Gastrocnemius medialis (tissue), 4 donors: ENCODE measurements at regions not wholly inside any gene's neighbourhood (a gene's known extent, or its start where the extent isn't known, plus 50 kb on each side); places are given as distances from the start of the nearest gene placed in this dataset.

Source experiments
- ATAC-seq, 2 donors: fragments of 150-250 bp; one replicate each; pipeline ENCODE4 v1.9.1; 2016
- DNase-seq, 2 donors: peaks; one replicate each; pipeline ENCODE4 v3.0.0-alpha.2; 2019
- H3K27ac ChIP-seq, 4 donors: fragments of 200-600 bp; sonication (generic); 1 replicate in 1 of 4; 2 replicates in 3 of 4; pipeline ENCODE4 v1.5.1; 2016 to 2018; ENCODE audit warnings: mild to moderate bottlenecking in 2 of 4, moderate library complexity in 1 of 4
- H3K27me3 ChIP-seq, 3 donors: fragments of 200-600 bp; sonication (generic) in 2 of 3; 1 replicate in 1 of 3; 2 replicates in 2 of 3; pipeline versions ENCODE4 v1.5.1 to v1.6.0; 2016 to 2019; ENCODE audit warnings: mild to moderate bottlenecking in 1 of 3, moderate library complexity in 1 of 3
- H3K36me3 ChIP-seq, 2 donors: fragments of 200-600 bp; sonication (generic) in 1 of 2; one replicate each; pipeline ENCODE4 v1.5.1; 2017 to 2018
- H3K4me1 ChIP-seq, 2 donors: fragments of 200-600 bp; sonication (generic) in 1 of 2; one replicate each; pipeline ENCODE4 v1.5.1; 2016 to 2017; ENCODE audit warnings: mild to moderate bottlenecking in 2 of 2
- H3K4me3 ChIP-seq, 4 donors: fragments of 200-600 bp; sonication (generic) in 3 of 4; 1 replicate in 1 of 4; 2 replicates in 3 of 4; pipeline ENCODE4 v1.5.1; 2016 to 2019; ENCODE audit warnings: mild to moderate bottlenecking in 2 of 4
- H3K9me3 ChIP-seq, 3 donors: fragments of 200-600 bp; sonication (generic) in 2 of 3; 1 replicate in 1 of 3; 2 replicates in 2 of 3; pipeline ENCODE4 v1.5.1; 2016 to 2019
- POLR2A ChIP-seq, 2 donors: fragments of 450-650 bp; IDR thresholded peaks; one replicate each; pipeline ENCODE4 v1.6.1; 2017; ENCODE audit warnings: antibody characterized with exemption in 2 of 2, mild to moderate bottlenecking in 2 of 2, moderate library complexity in 2 of 2
- in situ Hi-C, 4 donors: fragments of 200-750 bp; cut with MboI; loops; one replicate each; pipeline versions ENCODE4 v1.15.0 to v1.8.0; 2017; ENCODE audit warnings: low sequenced_read_pairs in 4 of 4
- intact Hi-C: fragments of 100-400 bp; cut with DNase I; formaldehyde crosslinking; loops from one replicate; pipeline ENCODE4 v1.15.1; 2023; ENCODE audit warnings: low total_unique reads
- TF ChIP-seq, protein P1 (sequence below), 5 experiments: fragments of 450-650 bp in 3 of 5; fragments of 200-600 bp in 2 of 5; sonication (generic) in 2 of 5; IDR thresholded peaks in 4 of 5; conservative IDR thresholded peaks in 1 of 5; 1 replicate in 4 of 5; 2 replicates in 1 of 5; pipeline ENCODE4 v1.5.1; 2016 to 2019; ENCODE audit warnings: antibody characterized with exemption in 5 of 5, mild to moderate bottlenecking in 3 of 5, moderate library complexity in 3 of 5

DNA sequence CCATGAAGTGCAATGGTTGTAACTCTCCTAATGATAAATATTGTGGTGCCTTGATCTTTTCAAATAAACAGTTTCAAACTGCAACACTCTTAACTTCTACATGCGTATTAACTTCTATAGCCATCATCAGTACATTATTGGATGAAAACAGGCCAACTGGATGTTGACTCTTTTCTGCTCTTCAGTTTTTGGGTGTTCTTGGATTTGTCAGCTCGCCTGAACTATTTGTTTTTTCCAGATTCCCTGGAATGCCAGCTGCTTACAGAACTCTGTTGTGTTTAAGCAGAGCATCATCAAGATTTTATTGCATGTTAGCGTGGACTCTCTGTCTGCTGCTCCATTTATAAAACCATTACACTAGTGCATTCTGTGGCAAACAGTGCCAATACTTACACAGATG is 626.1 kb downstream of the HDGFL1 start:
- in situ Hi-C loops = no loop called here
- Histone ChIP-seq H3K4me1 (no peaks in the 10 kb centered on the region), H3K9me3 (no peaks in the 10 kb centered on the region), H3K27ac (no peak overlapping the region), H3K27me3 (no peaks in the 10 kb centered on the region), H3K4me3 (no peak overlapping the region), H3K36me3 (no peaks in the 10 kb centered on the region)
- ATAC-seq (no peak), DNase-seq (no peak)
- no peak for TF ChIP-seq POLR2A (IDR thresholded peaks at IDR 0.05)
- TF ChIP-seq, protein P1, sequence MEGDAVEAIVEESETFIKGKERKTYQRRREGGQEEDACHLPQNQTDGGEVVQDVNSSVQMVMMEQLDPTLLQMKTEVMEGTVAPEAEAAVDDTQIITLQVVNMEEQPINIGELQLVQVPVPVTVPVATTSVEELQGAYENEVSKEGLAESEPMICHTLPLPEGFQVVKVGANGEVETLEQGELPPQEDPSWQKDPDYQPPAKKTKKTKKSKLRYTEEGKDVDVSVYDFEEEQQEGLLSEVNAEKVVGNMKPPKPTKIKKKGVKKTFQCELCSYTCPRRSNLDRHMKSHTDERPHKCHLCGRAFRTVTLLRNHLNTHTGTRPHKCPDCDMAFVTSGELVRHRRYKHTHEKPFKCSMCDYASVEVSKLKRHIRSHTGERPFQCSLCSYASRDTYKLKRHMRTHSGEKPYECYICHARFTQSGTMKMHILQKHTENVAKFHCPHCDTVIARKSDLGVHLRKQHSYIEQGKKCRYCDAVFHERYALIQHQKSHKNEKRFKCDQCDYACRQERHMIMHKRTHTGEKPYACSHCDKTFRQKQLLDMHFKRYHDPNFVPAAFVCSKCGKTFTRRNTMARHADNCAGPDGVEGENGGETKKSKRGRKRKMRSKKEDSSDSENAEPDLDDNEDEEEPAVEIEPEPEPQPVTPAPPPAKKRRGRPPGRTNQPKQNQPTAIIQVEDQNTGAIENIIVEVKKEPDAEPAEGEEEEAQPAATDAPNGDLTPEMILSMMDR (IDR thresholded peaks at IDR 0.05 in 4 of 5, conservative IDR thresholded peaks at IDR 0.05 in 1 of 5) = no peak
- intact Hi-C loops = no loop called here

DNA sequence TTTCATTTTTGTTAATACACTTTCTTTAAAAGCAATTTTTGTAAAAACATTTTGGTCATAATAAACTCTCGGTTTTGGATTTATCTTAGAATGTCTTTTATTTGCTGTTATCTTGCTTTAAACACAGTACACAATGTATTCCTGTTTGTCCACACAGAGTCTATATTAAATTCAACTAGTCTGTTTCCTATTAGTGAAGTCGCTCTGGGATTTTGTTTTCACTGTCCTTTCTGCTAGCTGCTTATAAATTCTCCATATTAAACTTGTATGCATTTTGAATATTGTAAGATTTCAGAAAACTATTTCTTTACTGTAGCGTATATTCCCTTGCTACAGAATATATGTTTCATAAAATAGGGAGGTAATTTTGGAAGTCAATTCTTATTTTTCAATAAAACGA is 630.2 kb downstream of the HDGFL1 start:
- TF ChIP-seq POLR2A (IDR thresholded peaks at IDR 0.05) = no peak
- TF ChIP-seq, protein P1 (IDR thresholded peaks at IDR 0.05 in 4 of 5, conservative IDR thresholded peaks at IDR 0.05 in 1 of 5) = no peak
- intact Hi-C loops (no loop called here), in situ Hi-C loops (no loop called here)
- no peaks in the 10 kb centered on the region for H3K36me3 ChIP-seq
- ATAC-seq (no peak), DNase-seq (no peak)
- no peaks in the 10 kb centered on the region for H3K9me3 ChIP-seq
- H3K4me1 ChIP-seq = no peaks in the 10 kb centered on the region
- H3K27me3 ChIP-seq = no peaks in the 10 kb centered on the region
- H3K4me3 ChIP-seq = no peak overlapping the region
- H3K27ac ChIP-seq = no peak overlapping the region

DNA sequence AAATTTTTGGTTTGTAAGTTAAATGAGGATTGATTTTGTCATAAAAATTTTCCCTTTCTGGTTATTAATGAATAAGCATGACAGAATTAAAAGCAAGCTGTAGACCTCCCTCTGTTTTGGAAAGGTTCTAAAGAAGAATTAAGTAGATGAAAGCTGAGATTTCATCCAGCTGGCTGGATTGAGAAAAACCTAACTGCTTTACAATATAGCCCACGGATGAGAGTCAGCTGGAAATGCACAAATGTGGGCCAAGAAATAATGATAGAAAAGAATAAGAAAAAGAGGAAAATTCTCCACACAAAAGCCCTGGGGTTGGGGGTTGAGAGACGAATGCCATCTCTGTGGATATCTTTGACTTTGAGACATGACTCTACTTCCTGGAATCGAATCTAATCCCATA is 631.6 kb downstream of the HDGFL1 start:
- DNase-seq (no peak), ATAC-seq (no peak)
- in situ Hi-C loops = no loop called here

DNA sequence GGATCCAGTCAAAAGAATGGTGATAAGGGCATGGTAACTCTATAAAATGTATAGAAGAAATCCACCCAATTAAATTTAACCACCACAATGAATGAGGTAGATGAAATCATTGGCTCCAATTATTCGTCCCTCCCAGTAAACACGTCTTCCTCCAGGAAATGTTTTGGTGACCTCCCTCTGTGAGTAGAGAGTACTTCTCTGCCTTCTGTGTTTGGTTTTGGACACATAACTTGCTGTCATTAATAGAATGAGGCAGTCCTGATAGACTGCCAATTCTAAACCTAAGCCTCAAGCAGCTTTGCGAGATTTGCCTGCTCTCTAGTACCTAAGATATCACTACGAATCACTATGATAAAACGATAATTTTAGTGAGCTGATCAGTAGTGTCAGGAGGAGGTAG is 632.8 kb downstream of the HDGFL1 start:
- in situ Hi-C loops = no loop called here

More for the DNA sequence above, 631.6 kb downstream of the HDGFL1 start:
- H3K4me1 ChIP-seq = no peaks in the 10 kb centered on the region
- no peak overlapping the region for H3K27ac ChIP-seq
- H3K27me3 ChIP-seq = no peaks in the 10 kb centered on the region
- H3K4me3 ChIP-seq = no peak overlapping the region
- intact Hi-C loops = no loop called here
- H3K36me3 ChIP-seq = no peaks in the 10 kb centered on the region
- no peaks in the 10 kb centered on the region for H3K9me3 ChIP-seq
- TF ChIP-seq, protein P1 (IDR thresholded peaks at IDR 0.05 in 4 of 5, conservative IDR thresholded peaks at IDR 0.05 in 1 of 5) = no peak
- no peak for TF ChIP-seq POLR2A (IDR thresholded peaks at IDR 0.05)

DNA sequence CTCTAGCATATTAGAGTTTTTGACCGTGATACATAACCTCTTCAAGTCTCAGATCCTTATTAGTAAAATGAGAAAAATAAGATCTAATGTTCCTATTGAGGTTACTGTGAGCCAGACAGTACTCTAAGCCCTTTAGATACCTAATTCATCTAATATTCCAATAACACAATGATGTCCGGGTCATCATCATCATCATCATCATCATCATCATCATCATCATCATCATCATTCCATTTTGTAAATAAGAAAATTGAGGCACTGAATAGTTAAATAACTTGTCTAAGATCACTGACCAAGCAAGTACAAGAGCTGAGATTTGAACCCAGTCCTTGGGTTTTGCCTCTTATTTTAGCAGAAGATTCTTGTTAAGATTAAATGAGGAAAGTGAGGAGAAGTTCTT is 643.0 kb downstream of the HDGFL1 start:
- TF ChIP-seq POLR2A (IDR thresholded peaks at IDR 0.05) = no peak
- TF ChIP-seq, protein P1 (IDR thresholded peaks at IDR 0.05 in 4 of 5, conservative IDR thresholded peaks at IDR 0.05 in 1 of 5) = no peak
- Histone ChIP-seq H3K27me3 (no peaks in the 10 kb centered on the region), H3K4me3 (no peak overlapping the region), H3K27ac (no peak overlapping the region), H3K4me1 (no peaks in the 10 kb centered on the region), H3K9me3 (no peaks in the 10 kb centered on the region), H3K36me3 (no peaks in the 10 kb centered on the region)
- DNase-seq (no peak), ATAC-seq (no peak)
- intact Hi-C loops = no loop called here
- in situ Hi-C loops = no loop called here

More for the DNA sequence above, 632.8 kb downstream of the HDGFL1 start:
- Histone ChIP-seq H3K9me3 (no peaks in the 10 kb centered on the region), H3K27ac (no peak overlapping the region), H3K4me3 (no peak overlapping the region), H3K36me3 (no peaks in the 10 kb centered on the region), H3K4me1 (no peaks in the 10 kb centered on the region), H3K27me3 (no peaks in the 10 kb centered on the region)
- ATAC-seq (no peak), DNase-seq (no peak)
- TF ChIP-seq, protein P1 (IDR thresholded peaks at IDR 0.05 in 4 of 5, conservative IDR thresholded peaks at IDR 0.05 in 1 of 5) = no peak
- no peak for TF ChIP-seq POLR2A (IDR thresholded peaks at IDR 0.05)
- intact Hi-C loops = no loop called here
